HG02981 (cell line): ENCODE measurements at regions not wholly inside any gene's neighbourhood (a gene's known extent, or its start where the extent isn't known, plus 50 kb on each side); places are given as distances from the start of the nearest gene placed in this dataset.
"Not testable (repeated sequence)": the region's sequence is repeated elsewhere in the genome, so short reads cannot be mapped to it uniquely, and the experiment has no call there.

ENCODE experiments used
- ATAC-seq: cut with Tn5 transposase; IDR thresholded peaks from one replicate; pipeline ENCODE4 v1.9.1; 2021; ENCODE audit warnings: mild to moderate bottlenecking, moderate library complexity; ENCODE audit not compliant: unreplicated experiment

DNA sequence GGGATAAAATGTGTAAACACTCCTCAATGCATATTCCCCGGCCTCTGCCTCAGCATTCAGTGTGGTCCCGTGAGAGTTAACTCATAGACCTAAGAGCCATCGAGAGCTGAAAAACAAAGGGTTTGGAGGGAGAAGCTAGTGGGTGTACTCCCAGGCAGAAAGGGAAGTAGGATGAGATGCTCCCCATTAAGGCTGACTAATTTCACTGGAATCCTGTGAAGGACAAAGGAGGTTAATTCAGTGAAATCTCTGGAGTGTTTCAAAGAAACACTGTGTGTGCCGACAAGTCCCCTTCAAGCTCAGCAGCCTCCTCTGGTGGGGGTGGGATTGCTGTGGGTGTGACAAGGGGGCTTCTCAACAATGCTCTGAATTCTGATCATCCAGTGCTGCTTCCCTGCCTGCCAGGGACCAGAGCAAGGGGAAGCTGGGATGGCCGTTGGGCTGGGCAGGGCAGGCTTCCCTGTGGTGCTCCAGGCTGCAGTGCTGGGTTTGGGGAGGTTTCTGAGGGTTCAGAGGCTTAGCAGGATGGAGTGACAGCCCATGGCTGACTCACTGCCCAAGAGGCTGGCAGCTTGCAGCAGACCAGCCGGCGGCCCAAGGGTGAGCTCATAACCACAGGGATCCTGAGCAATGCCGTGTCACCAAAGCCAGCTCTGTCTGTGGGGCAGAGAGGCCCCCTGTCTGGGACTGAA is 61.4 kb upstream of the BMAL1 start:
- ATAC-seq, result no peak

DNA sequence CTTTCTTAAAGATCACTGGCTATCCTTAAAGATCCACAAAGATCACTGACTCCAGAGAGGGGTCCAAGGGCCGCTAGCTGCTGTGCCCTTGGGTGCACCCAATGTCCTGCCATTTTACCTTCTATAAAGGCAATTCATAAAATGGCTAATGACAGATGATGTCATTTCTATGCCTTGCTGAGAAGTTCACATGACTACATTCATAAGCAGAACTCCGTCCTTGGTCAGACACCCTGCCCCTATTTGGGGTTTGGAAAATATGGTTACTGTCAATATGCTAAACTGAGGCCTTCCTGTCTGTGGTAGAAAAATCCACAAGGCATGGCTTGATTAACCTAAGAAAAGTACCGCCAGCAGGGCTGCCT is 60.9 kb upstream of the BMAL1 start:
- no peak for ATAC-seq

DNA sequence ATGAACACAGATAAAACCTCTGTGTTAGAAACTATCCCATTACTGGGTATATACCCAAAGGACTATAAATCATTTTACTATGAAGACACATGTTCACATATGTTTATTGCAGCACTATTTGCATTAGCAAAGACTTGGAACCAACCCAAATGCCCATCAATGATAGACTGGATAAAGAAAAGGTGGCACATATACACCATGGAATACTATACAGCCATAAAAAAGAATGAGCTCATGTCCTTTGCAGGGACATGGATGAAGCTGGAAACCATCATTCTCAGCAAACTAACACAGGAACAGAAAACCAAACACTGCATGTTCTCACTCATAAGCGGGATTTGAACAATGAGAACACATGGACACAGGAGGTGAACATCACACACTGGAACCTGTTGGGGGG is 58.9 kb upstream of the BMAL1 start:
- not testable (repeated sequence) for ATAC-seq

DNA sequence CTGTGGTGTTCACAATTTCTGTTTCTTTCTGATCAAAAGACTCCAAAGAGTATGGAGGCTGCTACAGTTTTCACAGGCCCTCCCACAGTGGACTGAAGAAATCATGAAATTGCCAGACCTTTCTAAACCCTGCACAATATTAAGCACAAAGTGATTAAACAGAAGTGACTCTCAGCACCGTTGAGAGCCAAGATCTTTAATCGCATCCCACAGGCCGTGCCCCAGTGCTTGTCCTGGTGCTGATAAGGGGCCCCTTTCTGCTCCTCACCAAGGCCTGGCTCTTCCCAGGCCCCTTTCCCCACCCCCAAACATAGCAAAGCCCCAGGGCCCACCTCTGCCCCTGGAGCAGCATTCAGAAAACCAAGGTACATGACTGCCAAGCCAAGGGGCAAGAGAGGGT is 57.4 kb upstream of the BMAL1 start:
- no peak for ATAC-seq

DNA sequence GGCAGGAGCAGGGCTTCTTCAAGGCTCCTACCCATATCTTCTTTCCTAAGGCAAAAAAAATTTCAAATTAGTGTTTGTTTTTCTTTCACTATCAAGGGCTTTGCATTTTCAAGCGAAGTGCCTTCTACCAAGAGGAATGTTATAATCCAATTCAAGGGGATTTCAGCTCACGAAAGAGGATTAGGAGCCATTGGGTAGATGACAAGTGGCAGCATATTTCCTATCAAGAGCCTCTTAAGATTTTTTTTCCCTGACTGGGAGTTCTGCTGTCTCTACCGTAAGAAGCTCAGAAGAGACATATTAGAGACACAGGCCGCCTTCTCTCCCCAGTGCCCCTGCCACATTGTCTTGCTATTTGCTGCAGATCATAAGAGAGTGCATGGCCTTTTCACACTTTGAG is 55.9 kb upstream of the BMAL1 start:
- ATAC-seq, result no peak

DNA sequence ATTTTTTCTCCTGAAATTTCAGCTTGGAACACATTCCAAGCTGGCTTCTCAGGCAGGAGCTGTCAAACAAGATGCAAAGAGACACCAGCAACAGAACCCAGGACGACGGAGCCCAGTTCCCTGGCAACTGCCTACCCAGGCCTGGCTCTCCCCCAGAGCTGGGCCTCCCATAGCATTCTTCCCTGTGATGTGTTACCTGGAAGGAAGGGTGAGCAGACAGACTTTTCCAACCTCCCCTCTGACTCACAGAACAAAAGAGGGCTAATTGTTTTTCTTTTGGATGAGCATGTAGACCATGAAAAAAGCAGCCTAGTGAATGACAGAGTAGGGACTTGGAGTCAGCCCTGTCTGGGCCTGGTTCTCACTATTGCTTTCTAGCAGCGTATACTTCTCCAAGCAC is 55.3 kb upstream of the BMAL1 start:
- no peak for ATAC-seq

DNA sequence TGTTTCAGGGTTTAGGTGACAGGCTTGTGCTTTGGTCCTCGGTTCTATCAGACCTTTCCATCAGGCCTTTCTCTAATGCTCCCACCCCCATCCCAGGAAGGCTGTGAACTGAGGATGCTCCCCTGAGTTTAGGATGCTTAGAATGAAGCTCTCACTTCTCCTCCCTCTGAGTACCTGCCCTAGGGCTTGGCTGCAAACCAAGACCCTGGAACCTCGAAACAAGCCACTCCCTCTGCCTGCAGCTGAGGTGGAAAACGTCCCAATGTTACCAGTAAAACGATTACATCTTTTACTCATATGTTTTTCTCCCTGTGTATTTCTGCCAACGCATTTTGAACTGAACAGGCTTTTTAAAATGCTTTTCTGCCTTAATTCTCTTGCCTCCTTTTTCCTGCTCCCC is 54.5 kb upstream of the BMAL1 start:
- no peak for ATAC-seq

DNA sequence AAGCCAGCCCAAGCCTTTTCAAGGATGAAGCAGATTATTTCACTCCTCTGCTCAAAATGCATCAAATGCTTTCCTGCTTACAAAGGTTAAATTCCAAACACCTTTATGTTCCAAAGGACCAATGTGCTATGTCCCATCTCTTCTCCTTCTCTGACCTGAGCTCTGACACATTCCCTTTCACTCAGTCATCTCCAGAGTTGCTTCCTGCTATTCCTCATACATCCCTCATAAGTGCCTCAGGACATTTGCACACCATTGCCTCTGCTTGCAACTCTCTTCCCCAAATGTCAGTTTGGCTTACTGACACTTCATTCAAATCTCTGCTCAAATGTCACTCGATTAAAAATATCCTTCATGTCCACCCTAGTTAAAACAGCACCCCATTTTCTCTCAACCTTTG is 53.3 kb upstream of the BMAL1 start:
- no peak for ATAC-seq

DNA sequence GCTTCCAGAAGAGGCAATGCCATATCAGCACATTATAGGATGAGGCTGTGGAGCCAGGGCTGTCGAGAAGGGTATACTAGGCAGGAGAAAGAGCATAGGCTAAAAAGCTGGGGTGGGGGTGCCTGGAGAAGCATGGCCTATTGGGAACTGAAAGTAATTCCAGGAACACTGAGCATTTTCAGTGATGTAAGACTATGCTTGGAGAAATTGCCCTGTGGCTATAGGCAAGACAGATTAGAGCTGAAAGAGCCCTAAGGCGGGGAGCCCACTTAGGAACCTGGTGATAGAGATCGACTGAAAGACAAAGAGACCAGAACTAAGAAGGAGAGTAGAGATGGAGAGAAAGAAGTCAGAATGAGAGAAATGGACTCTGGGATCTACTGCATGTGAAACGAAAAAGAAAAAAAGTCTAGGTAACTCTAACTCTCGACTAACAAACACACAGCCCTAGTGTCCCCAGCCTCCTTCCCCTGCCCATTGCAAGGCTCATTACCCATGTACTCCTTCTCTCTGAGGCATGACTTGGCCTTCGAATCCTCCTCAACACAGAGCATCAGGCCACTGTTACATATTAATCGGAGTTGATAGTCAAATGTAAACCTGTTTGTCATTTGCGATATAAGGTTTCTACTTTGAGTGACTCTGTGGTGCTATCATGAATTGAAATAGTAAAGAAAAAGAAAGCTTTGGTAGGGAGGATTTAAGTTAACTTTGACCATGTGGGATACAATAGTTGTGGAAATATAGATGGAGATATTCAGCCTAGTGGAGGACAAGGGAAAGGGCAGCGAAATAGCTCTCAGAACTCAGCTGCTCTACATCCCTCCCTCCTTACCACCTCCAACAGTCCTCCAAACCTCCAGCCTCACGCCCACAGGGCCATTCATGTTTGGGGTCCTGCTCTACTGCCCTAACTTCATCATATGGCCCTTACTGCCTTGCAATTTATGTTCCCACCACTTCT is 52.3 kb upstream of the BMAL1 start:
- no peak for ATAC-seq

DNA sequence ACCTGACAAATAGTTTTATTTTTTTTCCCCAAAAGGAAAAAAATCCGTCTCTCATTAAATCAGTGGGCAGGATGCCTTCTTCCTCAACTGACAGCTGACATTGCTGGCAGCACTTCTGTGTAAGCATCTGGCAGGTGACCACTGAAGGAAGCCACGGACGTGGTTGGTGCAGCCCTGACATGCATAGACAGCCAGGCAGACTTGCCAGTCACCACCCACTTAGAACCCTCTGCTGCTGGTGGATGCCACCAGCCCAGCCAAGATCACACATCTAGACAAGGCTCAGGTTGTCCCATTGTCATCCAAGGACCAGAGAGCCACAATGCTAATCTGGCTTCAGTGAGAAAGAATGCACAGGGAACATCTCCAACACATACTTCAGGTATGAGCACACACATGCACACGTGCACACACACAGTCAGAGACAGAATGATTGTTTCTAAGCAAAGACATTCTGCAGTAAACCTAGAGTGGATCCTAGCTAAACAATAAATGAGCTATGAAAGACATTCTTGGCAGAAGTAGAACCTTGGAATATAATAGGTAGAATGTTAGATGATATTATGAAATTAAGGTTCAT is 49.8 kb upstream of the BMAL1 start:
- no peak for ATAC-seq
